ENCODE measurements at regions not wholly inside any gene's neighbourhood (a gene's known extent, or its start where the extent isn't known, plus 50 kb on each side); places are given as distances from the start of the nearest gene placed in this dataset.

GRCh38 chr6:134647861-134648260 is 302.0 kb downstream of the ALDH8A1 start:
- TF ChIP-seq CTCF (IDR thresholded peaks at IDR 0.05), result no peak
- no peak for TF ChIP-seq POLR2A (IDR thresholded peaks at IDR 0.05)

Data from Peyer's patch (tissue), 4 donors.